ENCODE measurements at regions not wholly inside any gene's neighbourhood (a gene's known extent, or its start where the extent isn't known, plus 50 kb on each side); places are given as distances from the start of the nearest gene placed in this dataset.
"Not testable (repeated sequence)": the region's sequence is repeated elsewhere in the genome, so short reads cannot be mapped to it uniquely, and the experiment has no call there.

DNA sequence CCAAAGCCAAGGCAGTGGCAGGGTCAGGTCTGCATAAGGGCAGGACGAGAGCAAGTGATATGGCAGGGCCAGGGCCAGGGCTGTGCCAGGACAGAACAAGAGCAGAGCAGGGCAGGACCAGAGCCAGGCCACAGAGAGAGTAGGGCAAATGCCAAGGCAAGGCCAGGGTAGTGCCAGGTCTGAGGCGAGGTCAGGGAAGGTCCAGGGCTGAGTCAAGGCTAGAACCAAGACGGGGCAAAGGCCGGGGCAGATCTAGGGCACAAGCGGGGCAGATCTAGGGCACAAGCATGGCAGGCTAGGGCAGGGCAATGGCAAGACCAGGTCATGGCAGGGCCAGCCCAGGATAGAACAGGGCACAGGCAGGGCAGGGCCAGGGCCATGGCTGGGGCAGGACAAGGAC is 282.0 kb upstream of the POTEB2 start:
- H3K14ac ChIP-seq (replicated peaks; ENCODE audit: low read depth, low read length); in situ Hi-C loops (cut with MboI; ENCODE audit: low sequenced_read_pairs); H3K4me3 ChIP-seq (ENCODE audit: insufficient read depth, low read depth, low read length); H3K9ac ChIP-seq (ENCODE audit: low read depth, low read length); H4K8ac ChIP-seq (ENCODE audit: low read depth in 2 of 2, low read length in 2 of 2); H2BK15ac ChIP-seq (ENCODE audit: low read depth, low read length); DNase-seq; H2AFZ ChIP-seq (replicated peaks; ENCODE audit: low read length, poor library complexity); H3K27me3 ChIP-seq (ENCODE audit: control insufficient read depth, insufficient read depth, low read length); H2AK9ac ChIP-seq (replicated peaks; ENCODE audit: low read depth, low read length, poor library complexity); H4K20me1 ChIP-seq (ENCODE audit: insufficient read depth, low read length); H2BK20ac ChIP-seq (ENCODE audit: low read depth, low read length); H3K18ac ChIP-seq (ENCODE audit: low read depth, low read length); H2BK120ac ChIP-seq (ENCODE audit: low read depth, low read length); H3K79me1 ChIP-seq (ENCODE audit: low read depth in 1 of 2, low read length in 2 of 2); intact Hi-C loops (cut with micrococcal nuclease); H2BK5ac ChIP-seq (ENCODE audit: low read depth, low read length, poor library complexity, severe bottlenecking); H3K9me3 ChIP-seq (ENCODE audit: control insufficient read depth, insufficient read depth, low read length); H3K56ac ChIP-seq (ENCODE audit: extremely low read depth, insufficient read depth, low read length); H4K5ac ChIP-seq (ENCODE audit: low read depth, low read length); H4K91ac ChIP-seq (ENCODE audit: insufficient read depth, low read depth, low read length); H3K4me1 ChIP-seq (ENCODE audit: control insufficient read depth, insufficient read depth, low read length); H3K4ac ChIP-seq (ENCODE audit: low read depth, low read length); CTCF ChIA-PET; H3K4me2 ChIP-seq (ENCODE audit: low read depth, low read length); H2AK5ac ChIP-seq (ENCODE audit: low read depth, low read length); H3K36me3 ChIP-seq (ENCODE audit: control insufficient read depth, insufficient read depth, low read length); H3K27ac ChIP-seq (ENCODE audit: insufficient read depth, low read length); H3K9me1 ChIP-seq (ENCODE audit: insufficient read depth, low read length); BruUV-seq (replicated peaks); POLR2A ChIA-PET (ENCODE audit: unreplicated experiment); ATAC-seq (ENCODE audit: low read depth); dilution Hi-C loops (cut with HindIII; ENCODE audit: low sequenced_read_pairs, unreplicated experiment); H3K23ac ChIP-seq (ENCODE audit: low read depth, low read length): not testable (repeated sequence)
- WGBS, 2 experiments (ENCODE audit: extremely low coverage in 2 of 2, insufficient read length in 1 of 2), result no CpG with 5 or more reads among the region's 5 CpGs

DNA sequence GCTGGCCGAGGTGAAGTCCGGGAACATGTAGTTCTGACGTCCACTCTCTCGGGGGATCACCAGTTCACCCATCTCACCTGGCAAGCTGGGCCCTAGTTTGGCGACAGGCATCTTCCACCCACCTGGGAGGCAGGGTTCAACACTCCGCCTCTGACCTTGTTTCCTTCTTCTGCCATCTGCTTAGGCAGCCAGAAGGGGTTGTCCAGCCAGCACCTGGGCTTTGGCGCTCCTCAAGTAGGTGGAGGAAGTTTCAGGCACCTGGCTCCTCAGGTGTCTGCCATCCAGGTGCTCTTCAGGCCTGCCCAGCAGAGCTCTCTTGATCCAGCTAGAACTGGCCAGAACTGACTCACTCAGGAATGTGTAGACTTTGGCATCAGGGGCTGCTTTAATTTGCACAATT is 267.8 kb upstream of the POTEB2 start:
- dilution Hi-C loops (cut with HindIII; ENCODE audit: low sequenced_read_pairs, unreplicated experiment); CTCF ChIA-PET; H2BK15ac ChIP-seq (ENCODE audit: low read depth, low read length); H2BK120ac ChIP-seq (ENCODE audit: low read depth, low read length); H3K27me3 ChIP-seq (ENCODE audit: control insufficient read depth, insufficient read depth, low read length); H4K5ac ChIP-seq (ENCODE audit: low read depth, low read length); H3K9me1 ChIP-seq (ENCODE audit: insufficient read depth, low read length); intact Hi-C loops (cut with micrococcal nuclease); in situ Hi-C loops (cut with MboI; ENCODE audit: low sequenced_read_pairs); DNase-seq; H2AFZ ChIP-seq (replicated peaks; ENCODE audit: low read length, poor library complexity); H3K4me1 ChIP-seq (ENCODE audit: control insufficient read depth, insufficient read depth, low read length); H3K27ac ChIP-seq (ENCODE audit: insufficient read depth, low read length); H2BK20ac ChIP-seq (ENCODE audit: low read depth, low read length); H4K8ac ChIP-seq (ENCODE audit: low read depth in 2 of 2, low read length in 2 of 2); H2AK5ac ChIP-seq (ENCODE audit: low read depth, low read length); H2AK9ac ChIP-seq (replicated peaks; ENCODE audit: low read depth, low read length, poor library complexity); H3K9ac ChIP-seq (ENCODE audit: low read depth, low read length); H3K4me3 ChIP-seq (ENCODE audit: insufficient read depth, low read depth, low read length); H3K4ac ChIP-seq (ENCODE audit: low read depth, low read length); BruUV-seq (replicated peaks); H3K9me3 ChIP-seq (ENCODE audit: control insufficient read depth, insufficient read depth, low read length); H3K4me2 ChIP-seq (ENCODE audit: low read depth, low read length); H3K18ac ChIP-seq (ENCODE audit: low read depth, low read length); H2BK5ac ChIP-seq (ENCODE audit: low read depth, low read length, poor library complexity, severe bottlenecking); H3K36me3 ChIP-seq (ENCODE audit: control insufficient read depth, insufficient read depth, low read length); H3K14ac ChIP-seq (replicated peaks; ENCODE audit: low read depth, low read length); ATAC-seq (ENCODE audit: low read depth); H3K56ac ChIP-seq (ENCODE audit: extremely low read depth, insufficient read depth, low read length); H3K23ac ChIP-seq (ENCODE audit: low read depth, low read length); H3K79me1 ChIP-seq (ENCODE audit: low read depth in 1 of 2, low read length in 2 of 2); POLR2A ChIA-PET (ENCODE audit: unreplicated experiment); H4K91ac ChIP-seq (ENCODE audit: insufficient read depth, low read depth, low read length); H4K20me1 ChIP-seq (ENCODE audit: insufficient read depth, low read length): not testable (repeated sequence)
- WGBS, 2 experiments (ENCODE audit: extremely low coverage in 2 of 2, insufficient read length in 1 of 2), result no CpG with 5 or more reads among the region's 7 CpGs

Measured in IMR-90 (cell line).